ENCODE measurements at regions not wholly inside any gene's neighbourhood (a gene's known extent, or its start where the extent isn't known, plus 50 kb on each side); places are given as distances from the start of the nearest gene placed in this dataset.

DNA sequence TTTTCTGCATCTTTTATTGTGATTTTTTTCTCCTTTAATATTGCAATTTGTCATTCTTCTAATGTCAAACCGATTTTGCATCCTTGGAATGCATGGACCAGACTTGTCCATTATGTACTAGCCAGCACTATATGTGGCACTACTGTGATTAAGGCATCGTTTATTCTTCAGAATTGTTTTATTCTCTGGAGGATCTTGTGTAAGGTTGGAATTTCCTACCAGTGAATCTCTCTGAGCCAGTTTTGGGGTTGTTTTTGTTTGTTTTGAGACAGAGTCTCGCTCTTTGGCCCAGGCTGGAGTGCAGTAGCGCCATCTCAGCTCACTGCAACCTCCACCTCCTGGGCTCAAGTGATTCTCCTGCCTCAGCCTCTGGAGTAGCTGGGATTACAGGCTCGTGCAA is 58.5 kb downstream of the IGLL5 start:
- Histone ChIP-seq H3K9me3 (ENCODE audit: control insufficient read depth, low read length) (no peaks in the 10 kb centered on the region), H3K4me3 (ENCODE audit: low read length) (no peak overlapping the region), H3K9ac (ENCODE audit: low read length) (no peak overlapping the region), H3K36me3 (ENCODE audit: control insufficient read depth, insufficient read depth, low read length, severe bottlenecking) (no peaks in the 10 kb centered on the region), H3K27me3 (replicated peaks; ENCODE audit: control insufficient read depth, insufficient read depth, low read length) (peaks cover 38% of the 10 kb centered on the region), H3K4me1 (ENCODE audit: control insufficient read depth, insufficient read depth, low read length) (peaks cover 5% of the 10 kb centered on the region)
- no peak for DNase-seq (ENCODE audit: low read depth)

DNA sequence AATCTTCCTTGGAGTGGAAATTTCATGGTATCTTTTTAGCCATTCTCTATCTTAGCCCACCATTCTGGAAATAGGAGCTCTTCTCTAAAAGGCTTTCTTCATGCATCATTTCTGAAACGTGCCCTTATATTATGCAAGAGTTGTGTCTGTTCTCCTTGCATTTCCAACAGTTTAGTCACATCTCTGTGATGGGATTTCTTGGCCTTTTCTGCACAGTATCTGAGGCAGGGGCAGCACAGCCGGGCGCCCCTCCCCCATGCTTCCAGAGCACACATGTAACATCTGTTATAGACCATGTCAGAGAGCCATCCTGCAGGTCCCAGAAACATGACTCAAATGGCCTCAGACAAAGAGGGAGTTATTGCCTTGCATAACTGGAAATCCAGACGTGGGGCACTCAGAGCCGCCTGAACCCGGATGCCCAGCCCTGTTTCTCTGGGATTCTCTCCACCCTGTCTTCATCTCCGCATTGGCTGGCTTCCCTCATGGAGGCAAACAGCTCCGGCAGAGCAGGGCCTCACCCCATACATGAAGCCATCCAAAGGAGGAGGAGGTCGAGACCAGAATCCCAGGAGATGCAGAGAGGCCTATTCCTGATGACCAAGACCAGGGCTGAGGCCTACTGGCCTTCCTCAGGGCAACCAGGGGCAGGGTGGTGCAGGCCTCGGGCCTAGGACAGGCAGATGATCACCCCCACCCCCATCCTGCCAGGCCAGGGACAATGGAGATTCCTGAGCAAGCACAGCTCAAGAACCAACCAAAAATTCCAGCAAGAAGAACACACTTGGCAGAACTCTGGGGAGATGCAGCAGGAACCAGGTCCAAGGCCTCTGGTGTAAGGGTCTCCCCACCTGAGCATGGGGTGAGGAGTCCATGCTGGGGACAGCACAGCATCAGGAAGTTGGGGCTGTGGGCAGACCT is 61.3 kb downstream of the IGLL5 start:
- Histone ChIP-seq H3K27me3 (replicated peaks; ENCODE audit: control insufficient read depth, insufficient read depth, low read length) (peaks cover 44% of the 10 kb centered on the region), H3K9me3 (ENCODE audit: control insufficient read depth, low read length) (peaks cover 4% of the 10 kb centered on the region), H3K9ac (ENCODE audit: low read length) (no peak overlapping the region), H3K4me3 (ENCODE audit: low read length) (no peak overlapping the region), H3K36me3 (ENCODE audit: control insufficient read depth, insufficient read depth, low read length, severe bottlenecking) (no peaks in the 10 kb centered on the region), H3K4me1 (ENCODE audit: control insufficient read depth, insufficient read depth, low read length) (peaks cover 5% of the 10 kb centered on the region)
- peak; percentile 28 for DNase-seq (ENCODE audit: low read depth)

DNA sequence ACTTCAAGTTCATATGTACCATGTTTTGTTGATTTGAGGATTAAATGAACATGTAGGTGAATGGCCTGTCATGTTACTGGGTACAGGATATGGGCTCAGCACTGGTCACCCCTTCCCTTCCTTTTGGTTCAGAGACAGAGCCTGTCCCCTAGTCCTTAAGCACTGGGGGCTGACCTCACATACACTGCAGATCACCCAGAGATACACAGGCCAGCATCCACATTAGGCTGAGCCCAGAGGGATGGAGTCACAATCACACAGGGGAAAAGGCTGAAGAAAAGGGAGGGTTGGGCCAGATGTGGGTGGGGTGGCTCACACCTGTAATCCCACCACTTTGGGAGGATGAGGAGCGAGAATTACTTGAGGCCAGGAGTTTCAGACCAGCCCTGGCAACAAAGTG is 62.3 kb downstream of the IGLL5 start:
- H3K36me3 ChIP-seq (ENCODE audit: control insufficient read depth, insufficient read depth, low read length, severe bottlenecking): no peaks in the 10 kb centered on the region
- no peak overlapping the region for H3K4me3 ChIP-seq (ENCODE audit: low read length)
- H3K9ac ChIP-seq (ENCODE audit: low read length): no peak overlapping the region
- H3K9me3 ChIP-seq (ENCODE audit: control insufficient read depth, low read length): peaks cover 4% of the 10 kb centered on the region
- no peak for DNase-seq (ENCODE audit: low read depth)
- H3K4me1 ChIP-seq (ENCODE audit: control insufficient read depth, insufficient read depth, low read length): peaks cover 5% of the 10 kb centered on the region
- peaks cover 45% of the 10 kb centered on the region for H3K27me3 ChIP-seq (replicated peaks; ENCODE audit: control insufficient read depth, insufficient read depth, low read length)

DNA sequence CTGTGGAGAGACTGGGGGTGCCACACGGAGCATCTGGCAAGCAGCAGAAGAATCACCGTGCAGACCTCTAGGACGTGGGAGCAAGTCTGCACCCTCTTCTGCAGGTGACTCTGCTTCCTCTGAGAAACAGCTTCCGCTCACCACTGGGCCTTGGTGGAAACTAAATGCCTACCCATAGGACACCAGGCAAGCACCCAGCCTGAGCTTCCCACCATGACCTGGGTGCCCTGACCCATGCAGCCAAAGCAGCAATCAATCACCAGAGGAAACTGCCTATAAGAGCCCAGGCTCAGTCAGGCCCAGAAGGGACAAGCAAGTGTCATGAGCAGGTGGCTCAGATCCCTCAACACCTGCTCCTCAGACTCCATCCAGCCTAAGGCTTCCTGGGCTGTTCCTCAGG is 63.4 kb downstream of the IGLL5 start:
- Histone ChIP-seq H3K9me3 (ENCODE audit: control insufficient read depth, low read length) (peaks cover 4% of the 10 kb centered on the region), H3K4me1 (ENCODE audit: control insufficient read depth, insufficient read depth, low read length) (peaks cover 5% of the 10 kb centered on the region), H3K4me3 (ENCODE audit: low read length) (no peak overlapping the region), H3K9ac (ENCODE audit: low read length) (no peak overlapping the region), H3K27me3 (replicated peaks; ENCODE audit: control insufficient read depth, insufficient read depth, low read length) (peaks cover 39% of the 10 kb centered on the region), H3K36me3 (ENCODE audit: control insufficient read depth, insufficient read depth, low read length, severe bottlenecking) (no peaks in the 10 kb centered on the region)
- no peak for DNase-seq (ENCODE audit: low read depth)

DNA sequence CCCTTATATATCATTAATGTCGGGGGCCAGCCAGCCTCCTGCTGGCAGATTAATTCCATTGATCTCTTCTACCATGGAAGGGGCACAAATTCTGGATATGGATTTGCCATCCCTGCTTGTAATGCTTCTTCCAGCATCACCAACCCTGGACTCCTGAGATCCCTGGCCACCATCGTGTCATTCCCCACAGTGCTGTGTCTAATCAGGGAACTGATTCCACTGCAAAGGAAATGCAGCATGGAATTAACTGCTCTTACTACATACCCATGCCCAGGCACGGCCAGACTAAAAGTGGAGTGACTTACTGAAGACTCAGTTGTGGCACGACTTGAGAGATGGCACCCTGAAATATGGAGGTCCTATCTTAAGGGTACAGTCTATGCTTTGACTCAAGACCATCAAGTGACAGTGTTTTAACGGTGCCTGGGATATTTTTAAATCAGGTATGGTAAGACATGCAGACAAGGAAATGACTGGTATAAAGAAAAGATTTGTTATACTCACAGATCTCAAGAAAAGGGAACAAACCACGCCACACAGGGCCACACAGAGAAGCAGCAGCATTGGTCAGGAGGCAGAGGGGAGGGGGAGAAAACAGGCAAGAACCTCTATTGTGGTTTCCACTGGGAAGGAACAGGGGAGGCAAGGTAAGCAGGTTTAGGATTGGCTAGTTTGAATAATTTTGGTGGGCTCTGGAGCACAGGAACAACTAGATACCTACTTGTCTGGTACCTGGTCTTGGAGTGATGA is 65.1 kb downstream of the IGLL5 start:
- H3K4me1 ChIP-seq (ENCODE audit: control insufficient read depth, insufficient read depth, low read length): peaks cover 5% of the 10 kb centered on the region
- no peak for DNase-seq (ENCODE audit: low read depth)
- H3K9ac ChIP-seq (ENCODE audit: low read length): no peak overlapping the region
- peaks cover 47% of the 10 kb centered on the region for H3K27me3 ChIP-seq (replicated peaks; ENCODE audit: control insufficient read depth, insufficient read depth, low read length)
- no peaks in the 10 kb centered on the region for H3K36me3 ChIP-seq (ENCODE audit: control insufficient read depth, insufficient read depth, low read length, severe bottlenecking)
- peaks cover 4% of the 10 kb centered on the region for H3K9me3 ChIP-seq (ENCODE audit: control insufficient read depth, low read length)
- no peak overlapping the region for H3K4me3 ChIP-seq (ENCODE audit: low read length)

DNA sequence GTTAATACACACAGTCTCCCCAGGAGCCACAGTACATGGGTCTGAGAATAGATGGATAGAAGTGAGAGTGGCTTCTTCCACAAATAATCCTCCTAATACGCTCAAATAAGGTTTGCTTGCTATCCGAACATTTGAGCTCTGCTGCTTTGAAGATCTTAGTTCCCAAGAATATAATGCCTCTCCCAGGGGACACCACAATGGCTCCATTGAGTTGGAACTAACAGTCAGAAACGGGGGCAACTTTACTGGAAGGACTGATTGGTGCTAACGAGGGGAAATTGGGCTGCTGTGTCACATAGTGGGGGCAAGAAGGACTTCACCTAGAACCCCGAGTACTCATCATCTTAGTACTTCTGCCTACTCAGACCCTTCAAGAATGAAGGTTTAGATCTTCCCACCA is 66.2 kb downstream of the IGLL5 start:
- Histone ChIP-seq H3K9ac (ENCODE audit: low read length) (no peak overlapping the region), H3K9me3 (ENCODE audit: control insufficient read depth, low read length) (peaks cover 4% of the 10 kb centered on the region), H3K4me1 (ENCODE audit: control insufficient read depth, insufficient read depth, low read length) (peaks cover 4% of the 10 kb centered on the region), H3K4me3 (ENCODE audit: low read length) (no peak overlapping the region), H3K27me3 (replicated peaks; ENCODE audit: control insufficient read depth, insufficient read depth, low read length) (peaks cover 58% of the 10 kb centered on the region), H3K36me3 (ENCODE audit: control insufficient read depth, insufficient read depth, low read length, severe bottlenecking) (no peaks in the 10 kb centered on the region)
- no peak for DNase-seq (ENCODE audit: low read depth)

DNA sequence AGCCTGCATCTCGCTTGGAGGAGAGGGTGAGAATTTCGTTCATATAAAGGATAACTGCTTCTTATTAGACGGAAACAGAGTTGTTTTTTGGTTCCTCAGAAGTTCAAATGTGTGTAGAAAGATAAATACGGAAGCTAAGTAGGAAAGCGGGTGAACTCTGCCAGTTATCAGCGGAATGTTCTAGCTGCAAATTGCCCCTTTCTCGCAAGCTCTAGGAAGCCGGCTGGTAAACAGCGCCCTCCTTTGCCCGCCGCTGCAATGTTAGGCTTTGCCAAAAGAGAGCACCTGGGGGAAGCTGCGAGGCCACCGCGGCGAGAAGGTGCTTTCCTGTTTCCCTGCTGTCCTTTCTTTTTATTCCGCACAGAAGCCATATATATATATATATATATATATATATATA is 67.0 kb downstream of the IGLL5 start:
- DNase-seq (ENCODE audit: low read depth): no peak
- H3K4me3 ChIP-seq (ENCODE audit: low read length): no peak overlapping the region
- H3K9me3 ChIP-seq (ENCODE audit: control insufficient read depth, low read length): peaks cover 4% of the 10 kb centered on the region
- no peaks in the 10 kb centered on the region for H3K36me3 ChIP-seq (ENCODE audit: control insufficient read depth, insufficient read depth, low read length, severe bottlenecking)
- peaks cover 60% of the 10 kb centered on the region for H3K27me3 ChIP-seq (replicated peaks; ENCODE audit: control insufficient read depth, insufficient read depth, low read length)
- no peak overlapping the region for H3K9ac ChIP-seq (ENCODE audit: low read length)
- peaks cover 3% of the 10 kb centered on the region for H3K4me1 ChIP-seq (ENCODE audit: control insufficient read depth, insufficient read depth, low read length)

DNA sequence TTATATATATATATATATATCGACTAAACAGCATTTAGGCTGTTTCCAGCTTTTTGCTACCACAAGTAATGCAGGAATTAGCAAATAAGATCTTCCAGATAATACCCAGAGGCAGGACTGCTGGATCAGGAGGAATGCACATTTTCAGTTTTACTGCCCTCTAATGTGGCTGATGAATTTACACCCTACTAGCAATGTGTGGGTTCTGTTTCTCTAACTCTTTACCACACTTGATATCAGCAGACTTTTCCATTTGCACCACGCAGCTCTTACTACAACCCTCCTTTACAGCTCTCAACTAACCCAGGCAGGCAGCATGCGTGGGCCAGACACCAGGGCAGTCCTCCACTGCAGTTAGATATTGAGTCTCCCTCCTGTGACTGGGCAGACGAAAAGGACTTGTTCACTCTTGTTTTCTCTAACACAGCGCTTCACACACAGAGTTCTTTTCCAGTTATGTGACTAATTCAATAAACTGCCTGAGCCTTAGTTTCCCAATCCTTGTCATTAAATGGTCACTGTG is 67.7 kb downstream of the IGLL5 start:
- Histone ChIP-seq H3K4me3 (ENCODE audit: low read length) (no peak overlapping the region), H3K9ac (ENCODE audit: low read length) (no peak overlapping the region), H3K27me3 (replicated peaks; ENCODE audit: control insufficient read depth, insufficient read depth, low read length) (peaks cover 60% of the 10 kb centered on the region)

DNA sequence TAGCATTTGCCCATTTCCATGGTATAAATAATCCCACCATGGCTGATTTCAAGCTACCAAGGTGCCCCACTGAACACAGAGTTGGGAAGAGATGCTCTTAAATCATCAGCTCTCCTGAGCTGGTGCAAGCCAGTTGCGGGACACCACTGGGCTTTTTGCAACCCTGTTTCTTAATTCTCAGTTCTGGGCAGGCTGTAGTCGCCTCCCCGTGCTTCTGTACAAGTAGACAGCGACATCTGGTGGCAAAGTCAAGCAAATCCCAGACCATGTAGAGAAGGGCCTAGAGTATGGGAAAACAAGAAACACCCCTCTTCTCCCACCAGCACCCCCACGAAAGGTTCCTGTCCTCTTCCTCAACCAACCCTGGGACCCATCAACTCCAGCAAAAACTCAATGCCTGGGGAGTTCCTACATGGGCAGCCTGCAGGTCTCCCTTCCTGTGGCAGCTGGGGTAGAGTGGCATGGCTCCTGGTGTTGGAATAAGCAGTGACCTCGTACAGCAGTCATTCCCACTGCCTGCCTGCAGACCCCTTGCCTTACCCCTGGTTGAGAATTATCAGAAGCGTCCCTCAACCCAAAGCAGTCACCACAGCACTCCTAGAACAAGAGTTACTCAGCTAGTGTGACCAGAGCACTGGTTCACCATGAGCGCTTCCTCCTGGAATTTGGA is 68.4 kb downstream of the IGLL5 start:
- Histone ChIP-seq H3K27me3 (replicated peaks; ENCODE audit: control insufficient read depth, insufficient read depth, low read length) (peaks cover 54% of the 10 kb centered on the region), H3K9me3 (ENCODE audit: control insufficient read depth, low read length) (peaks cover 5% of the 10 kb centered on the region), H3K9ac (ENCODE audit: low read length) (no peak overlapping the region), H3K4me3 (ENCODE audit: low read length) (no peak overlapping the region), H3K36me3 (ENCODE audit: control insufficient read depth, insufficient read depth, low read length, severe bottlenecking) (no peaks in the 10 kb centered on the region), H3K4me1 (ENCODE audit: control insufficient read depth, insufficient read depth, low read length) (peaks cover 14% of the 10 kb centered on the region)
- DNase-seq (ENCODE audit: low read depth): peak; percentile 90

More for the DNA sequence above, 67.7 kb downstream of the IGLL5 start:
- DNase-seq (ENCODE audit: low read depth): no peak
- Histone ChIP-seq H3K4me1 (ENCODE audit: control insufficient read depth, insufficient read depth, low read length) (peaks cover 9% of the 10 kb centered on the region), H3K36me3 (ENCODE audit: control insufficient read depth, insufficient read depth, low read length, severe bottlenecking) (no peaks in the 10 kb centered on the region), H3K9me3 (ENCODE audit: control insufficient read depth, low read length) (peaks cover 4% of the 10 kb centered on the region)

DNA sequence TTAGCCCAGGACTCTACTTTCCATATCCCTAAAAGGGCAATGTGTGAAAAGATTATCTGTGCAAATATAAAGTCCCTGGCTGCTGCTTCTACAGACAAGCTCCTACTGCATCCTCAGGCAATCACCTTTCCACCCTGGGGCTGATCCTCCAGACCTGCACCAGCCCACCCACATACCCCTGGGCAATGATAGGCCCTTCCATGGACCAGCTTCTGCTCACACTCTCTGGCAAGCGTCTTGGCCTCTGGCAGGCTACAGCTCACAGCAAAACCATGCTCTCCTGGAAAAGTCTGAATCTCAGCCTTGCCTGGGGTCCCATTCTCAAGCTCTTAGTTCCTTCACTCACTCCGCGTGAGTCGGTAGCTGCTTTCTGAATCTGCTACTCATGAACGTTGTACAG is 69.5 kb downstream of the IGLL5 start:
- peaks cover 15% of the 10 kb centered on the region for H3K9me3 ChIP-seq (ENCODE audit: control insufficient read depth, low read length)
- DNase-seq (ENCODE audit: low read depth): no peak
- H3K9ac ChIP-seq (ENCODE audit: low read length): no peak overlapping the region
- H3K4me3 ChIP-seq (ENCODE audit: low read length): no peak overlapping the region
- peaks cover 44% of the 10 kb centered on the region for H3K27me3 ChIP-seq (replicated peaks; ENCODE audit: control insufficient read depth, insufficient read depth, low read length)
- H3K36me3 ChIP-seq (ENCODE audit: control insufficient read depth, insufficient read depth, low read length, severe bottlenecking): no peaks in the 10 kb centered on the region
- H3K4me1 ChIP-seq (ENCODE audit: control insufficient read depth, insufficient read depth, low read length): peaks cover 14% of the 10 kb centered on the region

DNA sequence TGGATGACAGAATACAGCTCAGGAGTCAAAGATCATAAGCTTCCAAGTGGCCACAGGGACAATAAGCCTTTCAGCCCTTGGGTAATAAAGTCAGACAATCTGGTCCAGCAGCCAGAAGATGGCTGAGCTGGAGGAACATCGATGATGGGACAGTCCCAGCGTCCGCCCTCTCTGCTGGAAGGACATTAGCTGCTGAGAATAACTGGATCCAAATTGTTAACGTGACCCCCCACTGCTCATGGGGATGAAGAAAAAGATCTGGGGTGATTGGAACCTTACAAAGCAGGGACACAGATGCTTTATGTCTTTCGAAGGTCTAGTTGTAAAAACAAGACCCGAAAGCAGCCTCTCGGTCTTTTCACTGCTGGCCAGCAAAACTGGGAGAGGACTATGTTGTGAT is 71.0 kb downstream of the IGLL5 start:
- Histone ChIP-seq H3K9ac (ENCODE audit: low read length) (no peak overlapping the region), H3K9me3 (ENCODE audit: control insufficient read depth, low read length) (peaks cover 20% of the 10 kb centered on the region), H3K4me3 (ENCODE audit: low read length) (no peak overlapping the region), H3K4me1 (ENCODE audit: control insufficient read depth, insufficient read depth, low read length) (peaks cover 14% of the 10 kb centered on the region), H3K27me3 (replicated peaks; ENCODE audit: control insufficient read depth, insufficient read depth, low read length) (peaks cover 32% of the 10 kb centered on the region), H3K36me3 (ENCODE audit: control insufficient read depth, insufficient read depth, low read length, severe bottlenecking) (no peaks in the 10 kb centered on the region)
- no peak for DNase-seq (ENCODE audit: low read depth)

Data from adipocyte (in vitro differentiated cells).